SKM-1 (cell line): ENCODE measurements at regions not wholly inside any gene's neighbourhood (a gene's known extent, or its start where the extent isn't known, plus 50 kb on each side); places are given as distances from the start of the nearest gene placed in this dataset.
A peak's percentile ranks its signal among the peaks of the same experiment; 100 is the strongest.
"Not testable (repeated sequence)": the region's sequence is repeated elsewhere in the genome, so short reads cannot be mapped to it uniquely, and the experiment has no call there.

Experiments
- DNase-seq: peaks from one replicate; lab custom pipeline; 2025; ENCODE audit not compliant: unreplicated experiment; lab: John Stamatoyannopoulos, UW

- not testable (repeated sequence) for DNase-seq
Observed at GRCh38 chr1:95297906-95298305, 63.9 kb downstream of the RWDD3 start.

- no peak for DNase-seq
Observed at GRCh38 chr1:95301091-95301490, 67.1 kb downstream of the RWDD3 start.

- no peak for DNase-seq
Observed at GRCh38 chr1:95301614-95302013, 67.6 kb downstream of the RWDD3 start.

- DNase-seq: no peak
Observed at GRCh38 chr1:95304803-95305202, 70.8 kb downstream of the RWDD3 start.

- no peak for DNase-seq
Observed at GRCh38 chr1:95308276-95309030, 74.4 kb downstream of the RWDD3 start.

- DNase-seq: peak; percentile 4
Observed at GRCh38 chr1:95309031-95309471, 75.0 kb downstream of the RWDD3 start.

GRCh38 chr1:95311014-95311413 is 77.0 kb downstream of the RWDD3 start:
- no peak for DNase-seq

GRCh38 chr1:95311762-95312161 is 77.8 kb downstream of the RWDD3 start:
- DNase-seq: no peak

- no peak for DNase-seq
Observed at GRCh38 chr1:95312181-95312580, 78.2 kb downstream of the RWDD3 start.

GRCh38 chr1:95313527-95313926 is 79.5 kb downstream of the RWDD3 start:
- no peak for DNase-seq

GRCh38 chr1:95321531-95321930 is 87.5 kb downstream of the RWDD3 start:
- no peak for DNase-seq

GRCh38 chr1:95323123-95323522 is 89.1 kb downstream of the RWDD3 start:
- no peak for DNase-seq

- DNase-seq: no peak
Observed at GRCh38 chr1:95325349-95325748, 91.3 kb downstream of the RWDD3 start.

- no peak for DNase-seq
Observed at GRCh38 chr1:95326023-95326422, 92.0 kb downstream of the RWDD3 start.

- DNase-seq: no peak
Observed at GRCh38 chr1:95332754-95333153, 98.7 kb downstream of the RWDD3 start.

- no peak for DNase-seq
Observed at GRCh38 chr1:95339377-95339776, 105.4 kb downstream of the RWDD3 start.

- DNase-seq: no peak
Observed at GRCh38 chr1:95340061-95340460, 106.1 kb downstream of the RWDD3 start.

- no peak for DNase-seq
Observed at GRCh38 chr1:95352767-95353166, 118.8 kb downstream of the RWDD3 start.

GRCh38 chr1:95353194-95353593 is 119.2 kb downstream of the RWDD3 start:
- no peak for DNase-seq

- no peak for DNase-seq
Observed at GRCh38 chr1:95364546-95364945, 130.5 kb downstream of the RWDD3 start.

- DNase-seq: no peak
Observed at GRCh38 chr1:95366498-95366897, 132.5 kb downstream of the RWDD3 start.

- no peak for DNase-seq
Observed at GRCh38 chr1:95368178-95368577, 134.2 kb downstream of the RWDD3 start.
